HepG2 (cell line): ENCODE measurements at regions not wholly inside any gene's neighbourhood (a gene's known extent, or its start where the extent isn't known, plus 50 kb on each side); places are given as distances from the start of the nearest gene placed in this dataset.

Source experiments
- ATAC-seq: fragments of 200-7000 bp; cut with Tn5 transposase; 3 replicates; pipeline ENCODE4 v1.9.1; 2020; ENCODE audit warnings: mild to moderate bottlenecking, moderate library complexity
- BruUV-seq: library from RNA; stranded (reverse); fragments of 400-500 nt; replicated peaks from 2 replicates; lab custom pipeline; 2021; lab: Mats Ljungman, UMichigan
- CTCF ChIA-PET: fragments of 300-600 bp; formaldehyde crosslinking; extraction: SDS; loops from one replicate; lab custom pipeline; 2021; ENCODE audit warnings: low total read pairs, inconsistent platforms, low intra/inter-chr PET ratio; lab: Yijun Ruan, JAX
- POLR2A ChIA-PET: fragments of 350-600 bp; sonication (Branson Sonifier 250); formaldehyde crosslinking; loops from one replicate; lab custom pipeline; 2020; ENCODE audit warnings: antibody characterized with exemption, inconsistent platforms; lab: Yijun Ruan, JAX
- DNase-seq: peaks from one replicate; pipeline ENCODE4 v3.0.0-alpha.2; 2015; ENCODE audit warnings: low spot score
- FAIRE-seq: peaks from 3 replicates; lab custom pipeline; 2011; peaks lifted over from hg19 to GRCh38; lab: Jason Lieb, UNC
- H2AFZ ChIP-seq: one replicate; pipeline ENCODE4 v1.6.1; 2011; ENCODE audit warnings: low read length, inconsistent platforms
- H3K27ac ChIP-seq: fragments of 300-600 bp; 3 replicates; pipeline ENCODE4 v1.8.0; 2011; ENCODE audit warnings: mixed run types, mild to moderate bottlenecking, mixed read lengths, low read length, inconsistent platforms; ENCODE audit not compliant: insufficient read depth; ENCODE audit errors: extremely low read length
- H3K27me3 ChIP-seq, 2 experiments: fragments of 200-600 bp in 1 of 2; 2 replicates in 1 of 2; 3 replicates in 1 of 2; pipeline versions ENCODE4 v1.6.0 to v1.8.0; 2011; ENCODE audit warnings: low read length in 2 of 2, mild to moderate bottlenecking in 2 of 2, moderate library complexity in 2 of 2, inconsistent platforms in 1 of 2; ENCODE audit not compliant: insufficient read depth in 2 of 2, control insufficient read depth in 1 of 2
- H3K36me3 ChIP-seq, 2 experiments: fragments of 200-600 bp in 1 of 2; replicated peaks in 1 of 2; 2 replicates in 1 of 2; 3 replicates in 1 of 2; pipeline versions ENCODE4 v1.5.1 to v1.8.0; 2011; ENCODE audit warnings: low read length in 2 of 2, inconsistent platforms in 1 of 2; ENCODE audit not compliant: insufficient read depth in 2 of 2, control insufficient read depth in 1 of 2
- H3K4me1 ChIP-seq: 2 replicates; pipeline ENCODE4 v1.5.1; 2012; ENCODE audit warnings: low read length, inconsistent platforms; ENCODE audit not compliant: insufficient read depth
- H3K4me2 ChIP-seq: 2 replicates; pipeline ENCODE4 v1.6.0; 2011; ENCODE audit warnings: low read depth, low read length, inconsistent platforms
- H3K4me3 ChIP-seq, 3 experiments: fragments of 200-600 bp in 1 of 3; sonication (generic), shearing (Covaris generic) in 1 of 3; replicated peaks in 1 of 3; 2 replicates each; pipeline ENCODE4 v1.5.1; 2011 to 2016; ENCODE audit warnings: low read length in 3 of 3, inconsistent platforms in 2 of 3, low read depth in 2 of 3, mild to moderate bottlenecking in 2 of 3, control low read depth in 1 of 3, mixed read lengths in 1 of 3; ENCODE audit not compliant: insufficient read depth in 1 of 3
- H3K79me2 ChIP-seq: one replicate; pipeline ENCODE4 v1.6.1; 2011; ENCODE audit warnings: low read length, inconsistent platforms; ENCODE audit not compliant: insufficient read depth
- H3K9ac ChIP-seq: 2 replicates; pipeline ENCODE4 v1.6.0; 2011; ENCODE audit warnings: mild to moderate bottlenecking, low read depth, low read length, inconsistent platforms; ENCODE audit not compliant: insufficient read depth
- H3K9me3 ChIP-seq: 2 replicates; pipeline ENCODE4 v1.5.1; 2012; ENCODE audit warnings: mild to moderate bottlenecking, low read length
- H4K20me1 ChIP-seq: 2 replicates; pipeline ENCODE4 v1.6.0; 2011; ENCODE audit warnings: inconsistent platforms, mild to moderate bottlenecking, low read length, moderate library complexity; ENCODE audit not compliant: insufficient read depth
- EP300 ChIP-seq, 3 experiments: sonication (generic) in 1 of 3; formaldehyde crosslinking in 1 of 3; IDR thresholded peaks; 2 replicates each; pipeline versions ENCODE4 v1.5.1 to v1.6.1; 2011 to 2020; ENCODE audit warnings: low read depth in 2 of 3, low read length in 2 of 3, borderline replicate concordance in 1 of 3, improper control_type of control experiment in 1 of 3, mild to moderate bottlenecking in 1 of 3, missing genetic modification reagents in 1 of 3, moderate library complexity in 1 of 3
- HNRNPUL1 ChIP-seq: fragments of 200-400 bp; formaldehyde crosslinking; IDR thresholded peaks from 2 replicates; pipeline ENCODE4 v1.6.1; 2017; ENCODE audit warnings: low read depth, mild to moderate bottlenecking, low read length, moderate library complexity
- KDM4B ChIP-seq: sonication (generic); formaldehyde crosslinking; IDR thresholded peaks from 2 replicates; pipeline ENCODE4 v1.4.0; 2020; ENCODE audit warnings: missing genetic modification reagents
- NKX3-1 ChIP-seq: sonication (generic); formaldehyde crosslinking; IDR thresholded peaks from 2 replicates; pipeline ENCODE4 v1.5.0; 2020; ENCODE audit warnings: missing genetic modification reagents
- PAF1 ChIP-seq: IDR thresholded peaks from 2 replicates; pipeline ENCODE4 v1.6.1; 2016; ENCODE audit warnings: missing genetic modification reagents, missing compliant biosample characterization
- PHB2 ChIP-seq: fragments of 450-650 bp; IDR thresholded peaks from 2 replicates; pipeline ENCODE4 v1.6.1; 2018; ENCODE audit not compliant: partially characterized antibody
- PITX1 ChIP-seq: sonication (generic); formaldehyde crosslinking; IDR thresholded peaks from 2 replicates; pipeline ENCODE4 v1.5.1; 2020; ENCODE audit warnings: mild to moderate bottlenecking, missing genetic modification reagents
- YEATS2 ChIP-seq: sonication (generic); formaldehyde crosslinking; IDR thresholded peaks from 2 replicates; pipeline ENCODE4 v1.4.0; 2020; ENCODE audit warnings: missing genetic modification reagents, borderline replicate concordance
- ZNF816 ChIP-seq: sonication (generic); formaldehyde crosslinking; IDR thresholded peaks from 2 replicates; pipeline ENCODE4 v1.8.0; 2022; ENCODE audit warnings: missing genetic modification reagents, mild to moderate bottlenecking, borderline replicate concordance
- WGBS: methylation state at CpG from one replicate; pipeline ENCODE4 v1.1.6; 2017; ENCODE audit warnings: low lambda C conversion rate; 5-methylcytosine and 5-hydroxymethylcytosine counted together
- in situ Hi-C: cut with HindIII; loops from 2 replicates; pipeline ENCODE4 v1.10.0; 2017; ENCODE audit warnings: low pct_unique_long_range_greater_than_20kb; ENCODE audit not compliant: extremely low pct_ligation_motif_present
- intact Hi-C: fragments of 100-400 bp; cut with micrococcal nuclease; formaldehyde crosslinking; loops from one replicate; pipeline ENCODE4 v1.10.0; 2022; ENCODE audit not compliant: unreplicated experiment
- TF ChIP-seq, protein P1 (sequence below): sonication (generic); formaldehyde crosslinking; IDR thresholded peaks from 2 replicates; pipeline ENCODE4 v1.5.0; 2020; ENCODE audit warnings: mild to moderate bottlenecking, missing genetic modification reagents

- TF ChIP-seq ZNF816 (CRISPR knock-in tag), result no peak
- no peak for TF ChIP-seq EP300 (IDR thresholded peaks at IDR 0.05; ENCODE audit: low read depth in 2 of 2, low read length in 2 of 2)
- no peak for TF ChIP-seq EP300 (CRISPR knock-in tag; IDR thresholded peaks at IDR 0.05; ENCODE audit: borderline replicate concordance)
- no peak for TF ChIP-seq PHB2
- TF ChIP-seq, all 625 proteins: peak for 0
Measured at GRCh38 chr20:24046888-24047287, 58.3 kb upstream of the GGTLC1 start (continued).

- TF ChIP-seq KDM4B (CRISPR knock-in tag) (no peak), NKX3-1 (CRISPR knock-in tag) (no peak), YEATS2 (CRISPR knock-in tag) (no peak), PITX1 (no peak), HNRNPUL1 (no peak), PAF1 (CRISPR knock-in tag) (no peak)
- TF ChIP-seq, protein P1, sequence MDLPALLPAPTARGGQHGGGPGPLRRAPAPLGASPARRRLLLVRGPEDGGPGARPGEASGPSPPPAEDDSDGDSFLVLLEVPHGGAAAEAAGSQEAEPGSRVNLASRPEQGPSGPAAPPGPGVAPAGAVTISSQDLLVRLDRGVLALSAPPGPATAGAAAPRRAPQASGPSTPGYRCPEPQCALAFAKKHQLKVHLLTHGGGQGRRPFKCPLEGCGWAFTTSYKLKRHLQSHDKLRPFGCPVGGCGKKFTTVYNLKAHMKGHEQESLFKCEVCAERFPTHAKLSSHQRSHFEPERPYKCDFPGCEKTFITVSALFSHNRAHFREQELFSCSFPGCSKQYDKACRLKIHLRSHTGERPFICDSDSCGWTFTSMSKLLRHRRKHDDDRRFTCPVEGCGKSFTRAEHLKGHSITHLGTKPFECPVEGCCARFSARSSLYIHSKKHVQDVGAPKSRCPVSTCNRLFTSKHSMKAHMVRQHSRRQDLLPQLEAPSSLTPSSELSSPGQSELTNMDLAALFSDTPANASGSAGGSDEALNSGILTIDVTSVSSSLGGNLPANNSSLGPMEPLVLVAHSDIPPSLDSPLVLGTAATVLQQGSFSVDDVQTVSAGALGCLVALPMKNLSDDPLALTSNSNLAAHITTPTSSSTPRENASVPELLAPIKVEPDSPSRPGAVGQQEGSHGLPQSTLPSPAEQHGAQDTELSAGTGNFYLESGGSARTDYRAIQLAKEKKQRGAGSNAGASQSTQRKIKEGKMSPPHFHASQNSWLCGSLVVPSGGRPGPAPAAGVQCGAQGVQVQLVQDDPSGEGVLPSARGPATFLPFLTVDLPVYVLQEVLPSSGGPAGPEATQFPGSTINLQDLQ (CRISPR knock-in tag), result no peak
- whole genome bisulfite sequencing, result 50% methylated on average over 10 of the region's 10 CpGs
- no peak for FAIRE-seq
- DNase-seq, result no peak
- ChIA-PET CTCF (no interaction called here), POLR2A (no interaction called here)
- Histone ChIP-seq H3K4me2 (no peak overlapping the region), H3K9ac (no peak overlapping the region), H3K79me2 (no peaks in the 10 kb centered on the region), H3K4me3 (no peak overlapping the region), H3K27me3 (no peaks in the 10 kb centered on the region), H3K4me1 (no peaks in the 10 kb centered on the region), H3K27ac (no peak overlapping the region), H3K9me3 (no peaks in the 10 kb centered on the region), H4K20me1 (no peaks in the 10 kb centered on the region), H3K36me3 (no peaks in the 10 kb centered on the region), H2AFZ (no peak overlapping the region)
- intact Hi-C loops, result no loop called here
- no TSS peak for BruUV-seq
- in situ Hi-C loops, result no loop called here
- no peak for ATAC-seq
Measured at GRCh38 chr20:24045621-24046318, 57.2 kb upstream of the GGTLC1 start.
